ENCODE measurements at regions not wholly inside any gene's neighbourhood (a gene's known extent, or its start where the extent isn't known, plus 50 kb on each side); places are given as distances from the start of the nearest gene placed in this dataset.

DNA sequence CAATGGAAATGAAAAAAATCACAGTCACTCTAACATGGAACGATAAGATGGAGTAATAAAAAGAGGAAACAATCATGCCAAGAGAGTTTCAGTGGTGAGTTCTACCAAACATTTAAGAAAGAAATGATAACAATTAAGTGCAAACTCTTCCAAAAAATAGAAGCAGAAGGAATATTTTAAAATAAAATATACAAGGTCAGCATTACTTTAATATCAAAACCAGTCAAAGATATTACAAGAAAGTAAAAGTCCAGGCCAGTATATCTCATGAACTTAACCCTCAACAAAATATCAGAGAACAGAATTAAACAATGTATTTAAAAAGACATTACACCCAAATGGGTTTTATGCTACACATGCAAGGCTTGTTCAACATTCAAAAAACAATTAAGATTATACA lies 829.4 kb downstream of the TRIB2 start:
- TF ChIP-seq, protein P1, sequence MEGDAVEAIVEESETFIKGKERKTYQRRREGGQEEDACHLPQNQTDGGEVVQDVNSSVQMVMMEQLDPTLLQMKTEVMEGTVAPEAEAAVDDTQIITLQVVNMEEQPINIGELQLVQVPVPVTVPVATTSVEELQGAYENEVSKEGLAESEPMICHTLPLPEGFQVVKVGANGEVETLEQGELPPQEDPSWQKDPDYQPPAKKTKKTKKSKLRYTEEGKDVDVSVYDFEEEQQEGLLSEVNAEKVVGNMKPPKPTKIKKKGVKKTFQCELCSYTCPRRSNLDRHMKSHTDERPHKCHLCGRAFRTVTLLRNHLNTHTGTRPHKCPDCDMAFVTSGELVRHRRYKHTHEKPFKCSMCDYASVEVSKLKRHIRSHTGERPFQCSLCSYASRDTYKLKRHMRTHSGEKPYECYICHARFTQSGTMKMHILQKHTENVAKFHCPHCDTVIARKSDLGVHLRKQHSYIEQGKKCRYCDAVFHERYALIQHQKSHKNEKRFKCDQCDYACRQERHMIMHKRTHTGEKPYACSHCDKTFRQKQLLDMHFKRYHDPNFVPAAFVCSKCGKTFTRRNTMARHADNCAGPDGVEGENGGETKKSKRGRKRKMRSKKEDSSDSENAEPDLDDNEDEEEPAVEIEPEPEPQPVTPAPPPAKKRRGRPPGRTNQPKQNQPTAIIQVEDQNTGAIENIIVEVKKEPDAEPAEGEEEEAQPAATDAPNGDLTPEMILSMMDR (IDR thresholded peaks at IDR 0.05): no peak
- no peak for TF ChIP-seq EZH2 (IDR thresholded peaks at IDR 0.05; ENCODE audit: borderline replicate concordance, insufficient read depth, low read depth, low read length, poor library complexity, severe bottlenecking)

Data from B cell (primary cell).